ENCODE measurements at regions not wholly inside any gene's neighbourhood (a gene's known extent, or its start where the extent isn't known, plus 50 kb on each side); places are given as distances from the start of the nearest gene placed in this dataset.

DNA sequence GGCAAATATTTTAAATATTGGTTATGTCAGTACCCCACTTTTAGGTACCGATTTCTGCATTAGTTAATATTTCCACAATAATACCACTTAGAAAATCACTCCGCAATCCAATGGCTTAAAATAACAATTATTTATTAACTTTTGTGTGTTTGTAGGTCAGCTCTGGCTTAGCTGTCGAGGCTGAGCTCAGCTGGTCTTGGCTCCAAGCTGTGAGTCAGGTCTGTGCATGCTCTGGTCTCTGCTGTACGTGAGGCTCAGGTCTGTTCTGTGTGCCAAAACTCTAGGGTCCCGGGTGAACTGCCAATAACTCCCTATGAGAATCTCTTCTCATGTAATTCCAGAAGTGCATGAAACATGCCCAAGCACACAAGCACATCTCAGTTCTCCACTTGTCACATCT, 245.8 kb upstream of the GK2 start:
- Histone ChIP-seq H3K4me1 (peaks cover 25% of the 10 kb centered on the region), H3K4me3 (no peak overlapping the region), H3K27me3 (no peaks in the 10 kb centered on the region), H3K36me3 (replicated peaks in 1 of 2; ENCODE audit: insufficient read depth in 1 of 2, low read depth in 2 of 2) (no peaks in the 10 kb centered on the region), H3K9me3 (peaks cover 0 to 5% (median 0%) of the 10 kb centered on the region in 3 donors), H3K27ac (no peak overlapping the region)
- TF ChIP-seq CTCF (IDR thresholded peaks at IDR 0.05) (no peak), POLR2A (IDR thresholded peaks at IDR 0.05) (no peak)
- DNase-seq, result peak in 2 of 4 donors; percentile 6 to 11
- 62 to 74% methylated on average over 5 of the region's 5 CpGs for WGBS, 2 donors
- intact Hi-C loops (cut with DNase I), result no loop called here
- peak; percentile 24 for ATAC-seq

DNA sequence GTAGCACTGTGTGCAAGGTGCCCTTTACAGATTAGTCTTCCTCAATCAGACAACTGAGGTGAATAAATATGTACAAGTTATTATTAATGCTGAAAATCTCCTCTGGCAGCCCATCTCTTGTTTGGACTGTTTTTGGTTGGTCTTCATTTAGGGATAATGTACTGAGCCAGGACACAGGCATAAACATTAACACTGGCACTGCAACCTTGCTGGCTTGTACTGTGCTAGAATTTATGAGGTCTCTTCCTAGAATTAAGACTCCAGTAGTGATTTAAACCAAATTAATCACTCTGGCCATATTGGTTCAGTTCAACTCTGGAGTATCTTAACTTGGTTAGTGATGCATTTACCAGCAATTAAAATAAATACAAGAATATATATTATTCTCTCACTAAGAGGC, 244.7 kb upstream of the GK2 start:
- intact Hi-C loops (cut with DNase I), result no loop called here
- TF ChIP-seq POLR2A (IDR thresholded peaks at IDR 0.05), result no peak
- TF ChIP-seq CTCF (IDR thresholded peaks at IDR 0.05), result no peak
- no peaks in the 10 kb centered on the region for H3K36me3 ChIP-seq (replicated peaks in 1 of 2; ENCODE audit: insufficient read depth in 1 of 2, low read depth in 2 of 2)
- DNase-seq, result no peak
- ATAC-seq, result no peak
- peak overlapping the region in 1 of 4 donors; percentile 59 for H3K27ac ChIP-seq
- H3K27me3 ChIP-seq, result no peaks in the 10 kb centered on the region
- H3K9me3 ChIP-seq, result peaks cover 0 to 5% (median 0%) of the 10 kb centered on the region in 3 donors
- peaks cover 25% of the 10 kb centered on the region for H3K4me1 ChIP-seq
- no peak overlapping the region for H3K4me3 ChIP-seq

DNA sequence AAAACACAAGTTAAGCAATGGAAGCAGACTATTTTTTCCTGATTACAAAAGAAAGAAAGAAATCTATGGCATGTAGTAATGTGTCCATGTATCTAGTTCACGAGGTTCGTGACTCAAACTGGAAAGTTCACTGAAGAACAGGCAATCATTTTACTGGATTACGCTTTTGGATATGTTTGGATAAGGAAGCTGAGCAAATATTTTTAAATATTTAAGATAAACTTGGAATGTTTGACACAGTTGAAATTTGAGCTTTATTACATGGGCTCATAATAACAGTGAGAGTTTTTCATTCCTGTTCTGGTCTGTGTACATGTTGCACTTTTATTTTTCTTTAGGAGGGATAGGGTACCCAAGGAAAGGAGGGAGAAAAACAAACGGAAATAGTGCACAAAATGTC, 244.2 kb upstream of the GK2 start:
- peak; percentile 78 for ATAC-seq
- Histone ChIP-seq H3K4me3 (no peak overlapping the region), H3K27me3 (no peaks in the 10 kb centered on the region), H3K27ac (peak overlapping the region in 2 of 4 donors; percentile 15 to 59), H3K36me3 (replicated peaks in 1 of 2; ENCODE audit: insufficient read depth in 1 of 2, low read depth in 2 of 2) (no peaks in the 10 kb centered on the region), H3K9me3 (peaks cover 0 to 4% (median 0%) of the 10 kb centered on the region in 3 donors), H3K4me1 (peaks cover 25% of the 10 kb centered on the region)
- whole genome bisulfite sequencing, 2 donors, result 16% methylated on average over 4 of the region's 4 CpGs
- peak in 1 of 4 donors; percentile 38 for DNase-seq
- TF ChIP-seq CTCF (IDR thresholded peaks at IDR 0.05) (no peak), POLR2A (IDR thresholded peaks at IDR 0.05) (no peak)
- intact Hi-C loops (cut with DNase I), result no loop called here

- TF ChIP-seq CTCF (IDR thresholded peaks at IDR 0.05) (no peak), POLR2A (IDR thresholded peaks at IDR 0.05) (no peak)
- H3K9me3 ChIP-seq, result no peaks in the 10 kb centered on the region
- DNase-seq (peak in 1 of 4 donors; percentile 5), ATAC-seq (peak; percentile 54)
- H3K36me3 ChIP-seq (replicated peaks in 1 of 2; ENCODE audit: insufficient read depth in 1 of 2, low read depth in 2 of 2), result no peaks in the 10 kb centered on the region
- H3K4me1 ChIP-seq, result peaks cover 25% of the 10 kb centered on the region
- intact Hi-C loops (cut with DNase I), result no loop called here
- H3K27ac ChIP-seq, result no peak overlapping the region
- H3K4me3 ChIP-seq, result no peak overlapping the region
- H3K27me3 ChIP-seq, result no peaks in the 10 kb centered on the region
These were observed 243.4 kb upstream of the GK2 start for GRCh38 chr4:79651456-79651855.

DNA sequence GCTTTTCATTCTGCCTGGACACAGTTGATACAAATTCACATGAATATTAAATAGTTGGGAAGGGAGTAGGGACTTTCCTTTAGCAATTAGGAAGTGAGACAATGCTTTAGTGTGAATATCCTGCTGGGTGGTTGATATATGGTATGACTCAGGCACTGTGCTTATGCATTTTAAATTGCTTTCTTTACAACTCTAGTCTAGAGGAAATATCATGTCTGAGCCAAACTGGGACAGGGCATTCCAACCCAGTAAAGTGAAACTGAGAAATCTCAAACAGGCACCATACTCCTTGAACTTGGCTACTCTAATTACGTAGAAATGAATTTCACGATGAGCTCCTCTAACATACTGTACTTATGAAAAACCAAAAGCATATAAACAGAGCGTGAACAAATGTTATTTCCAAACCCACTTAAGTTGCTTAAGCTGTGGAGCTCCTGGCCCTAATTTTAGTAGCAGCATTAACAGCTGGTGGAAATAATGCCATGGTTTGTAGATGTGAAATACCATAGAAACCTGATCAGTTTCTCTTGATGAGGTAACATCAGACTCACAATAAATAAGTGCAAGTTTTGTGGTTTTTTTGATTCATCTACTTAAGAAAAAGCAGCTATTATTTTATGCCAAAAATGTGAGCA, 242.9 kb upstream of the GK2 start:
- H3K36me3 ChIP-seq (replicated peaks in 1 of 2; ENCODE audit: insufficient read depth in 1 of 2, low read depth in 2 of 2), result no peaks in the 10 kb centered on the region
- H3K4me1 ChIP-seq, result peaks cover 25% of the 10 kb centered on the region
- intact Hi-C loops (cut with DNase I), result no loop called here
- H3K27me3 ChIP-seq, result no peaks in the 10 kb centered on the region
- WGBS, 2 donors, result 72 to 91% methylated on average over 3 of the region's 3 CpGs
- no peak for DNase-seq
- no peak overlapping the region for H3K4me3 ChIP-seq
- H3K27ac ChIP-seq, result no peak overlapping the region
- ATAC-seq, result no peak
- no peaks in the 10 kb centered on the region for H3K9me3 ChIP-seq
- TF ChIP-seq CTCF (IDR thresholded peaks at IDR 0.05), result no peak
